ENCODE measurements at regions not wholly inside any gene's neighbourhood (a gene's known extent, or its start where the extent isn't known, plus 50 kb on each side); places are given as distances from the start of the nearest gene placed in this dataset.

GRCh38 chr2:215693193-215693998 lies 257.5 kb upstream of the FN1 start (continued):
- TF ChIP-seq ZNF343 (CRISPR knock-in tag; IDR thresholded peaks at IDR 0.05) (no peak), NAIF1 (CRISPR knock-in tag; IDR thresholded peaks at IDR 0.05; ENCODE audit: borderline replicate concordance) (no peak), BCL6 (CRISPR knock-in tag; IDR thresholded peaks at IDR 0.05) (0 out of 2 replicates have a peak, but pooled peaks have one; percentile 17), HNF1A (IDR thresholded peaks at IDR 0.05; ENCODE audit: low read depth) (no peak), HNF1A (CRISPR knock-in tag; IDR thresholded peaks at IDR 0.05; ENCODE audit: borderline replicate concordance) (0 out of 2 replicates have a peak, but pooled peaks have one; percentile 30), ZBTB20 (CRISPR knock-in tag; IDR thresholded peaks at IDR 0.05; ENCODE audit: borderline replicate concordance, low read depth) (no peak), FOSL2 (CRISPR knock-in tag; IDR thresholded peaks at IDR 0.05) (peak; percentile 94), CEBPG (CRISPR knock-in tag; IDR thresholded peaks at IDR 0.05) (no peak; the same call in 1 of the 2 replicates), RARA (CRISPR knock-in tag; IDR thresholded peaks at IDR 0.05) (peak; percentile 81), ZBTB46 (CRISPR knock-in tag; IDR thresholded peaks at IDR 0.05; ENCODE audit: borderline replicate concordance) (no peak), ZNF513 (CRISPR knock-in tag; conservative IDR thresholded peaks at IDR 0.05) (no peak), ZNF552 (CRISPR knock-in tag; IDR thresholded peaks at IDR 0.05; ENCODE audit: borderline replicate concordance) (no peak), ZNF430 (CRISPR knock-in tag; IDR thresholded peaks at IDR 0.05) (no peak), FOXA1 (IDR thresholded peaks at IDR 0.05) (no peak), FOXA1 (CRISPR knock-in tag; IDR thresholded peaks at IDR 0.05) (no peak), ZNF557 (CRISPR knock-in tag; IDR thresholded peaks at IDR 0.05) (no peak), NR2C2 (CRISPR knock-in tag; IDR thresholded peaks at IDR 0.05; ENCODE audit: borderline replicate concordance) (no peak), PHF21A (CRISPR knock-in tag; IDR thresholded peaks at IDR 0.05) (peak; percentile 57; the same call in 1 of the 2 replicates), STAT6 (CRISPR knock-in tag; IDR thresholded peaks at IDR 0.05; ENCODE audit: borderline replicate concordance) (0 out of 2 replicates have a peak, but pooled peaks have one; percentile 19), DRAP1 (CRISPR knock-in tag; IDR thresholded peaks at IDR 0.05) (peak; percentile 13)

Measured in HepG2 (cell line).